HepG2 (cell line): ENCODE measurements at regions not wholly inside any gene's neighbourhood (a gene's known extent, or its start where the extent isn't known, plus 50 kb on each side); places are given as distances from the start of the nearest gene placed in this dataset.

Source experiments
- BCL6 ChIP-seq: IDR thresholded peaks from 2 replicates; pipeline ENCODE4 v1.6.1; 2016; ENCODE audit warnings: missing genetic modification reagents, missing compliant biosample characterization
- MEIS1 ChIP-seq: sonication (generic); formaldehyde crosslinking; IDR thresholded peaks from 2 replicates; pipeline ENCODE4 v1.9.0; 2021; ENCODE audit warnings: mild to moderate bottlenecking, missing genetic modification reagents, moderate library complexity, borderline replicate concordance
- NFE2L1 ChIP-seq: sonication (generic); formaldehyde crosslinking; IDR thresholded peaks from 2 replicates; pipeline ENCODE4 v1.4.0; 2020; ENCODE audit warnings: missing genetic modification reagents, mild to moderate bottlenecking, borderline replicate concordance
- PCBP2 ChIP-seq: fragments of 200-400 bp; formaldehyde crosslinking; optimal IDR thresholded peaks from 2 replicates; pipeline ENCODE3; 2018; ENCODE audit warnings: low read length, low read depth; ENCODE audit not compliant: poor library complexity, severe bottlenecking
- SP1 ChIP-seq, 2 experiments: fragments of 450-650 bp in 1 of 2; sonication (generic) in 1 of 2; formaldehyde crosslinking in 1 of 2; IDR thresholded peaks; 2 replicates each; pipeline versions ENCODE4 v1.4.0 to v1.6.1; 2016 to 2020; ENCODE audit warnings: missing genetic modification reagents in 1 of 2
- ZBTB33 ChIP-seq: sonication (generic); formaldehyde crosslinking; IDR thresholded peaks from 2 replicates; pipeline ENCODE4 v1.4.0; 2020; ENCODE audit warnings: missing genetic modification reagents
- ZNF160 ChIP-seq: sonication (generic); formaldehyde crosslinking; IDR thresholded peaks from 2 replicates; pipeline ENCODE4 v1.8.0; 2022; ENCODE audit warnings: mild to moderate bottlenecking, inconsistent platforms, missing genetic modification reagents
- TF ChIP-seq, protein P1 (sequence below): sonication (generic); formaldehyde crosslinking; IDR thresholded peaks from 2 replicates; pipeline ENCODE4 v1.5.0; 2020; ENCODE audit warnings: mild to moderate bottlenecking, missing genetic modification reagents
- TF ChIP-seq, protein P2 (sequence below): sonication (generic); formaldehyde crosslinking; IDR thresholded peaks from 2 replicates; pipeline ENCODE4 v1.5.0; 2020; ENCODE audit warnings: mild to moderate bottlenecking, missing genetic modification reagents, moderate library complexity

- no peak for TF ChIP-seq NFE2L1 (CRISPR knock-in tag)
- no peak for TF ChIP-seq SP1 (IDR thresholded peaks at IDR 0.05)
- TF ChIP-seq SP1 (CRISPR knock-in tag; IDR thresholded peaks at IDR 0.05) = no peak
- TF ChIP-seq MEIS1 (CRISPR knock-in tag) = no peak
- no peak for TF ChIP-seq ZBTB33 (CRISPR knock-in tag)
- TF ChIP-seq, protein P1, sequence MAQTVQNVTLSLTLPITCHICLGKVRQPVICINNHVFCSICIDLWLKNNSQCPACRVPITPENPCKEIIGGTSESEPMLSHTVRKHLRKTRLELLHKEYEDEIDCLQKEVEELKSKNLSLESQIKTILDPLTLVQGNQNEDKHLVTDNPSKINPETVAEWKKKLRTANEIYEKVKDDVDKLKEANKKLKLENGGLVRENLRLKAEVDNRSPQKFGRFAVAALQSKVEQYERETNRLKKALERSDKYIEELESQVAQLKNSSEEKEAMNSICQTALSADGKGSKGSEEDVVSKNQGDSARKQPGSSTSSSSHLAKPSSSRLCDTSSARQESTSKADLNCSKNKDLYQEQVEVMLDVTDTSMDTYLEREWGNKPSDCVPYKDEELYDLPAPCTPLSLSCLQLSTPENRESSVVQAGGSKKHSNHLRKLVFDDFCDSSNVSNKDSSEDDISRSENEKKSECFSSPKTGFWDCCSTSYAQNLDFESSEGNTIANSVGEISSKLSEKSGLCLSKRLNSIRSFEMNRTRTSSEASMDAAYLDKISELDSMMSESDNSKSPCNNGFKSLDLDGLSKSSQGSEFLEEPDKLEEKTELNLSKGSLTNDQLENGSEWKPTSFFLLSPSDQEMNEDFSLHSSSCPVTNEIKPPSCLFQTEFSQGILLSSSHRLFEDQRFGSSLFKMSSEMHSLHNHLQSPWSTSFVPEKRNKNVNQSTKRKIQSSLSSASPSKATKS (CRISPR knock-in tag) = no peak
- TF ChIP-seq PCBP2 = no peak
- TF ChIP-seq, protein P2, sequence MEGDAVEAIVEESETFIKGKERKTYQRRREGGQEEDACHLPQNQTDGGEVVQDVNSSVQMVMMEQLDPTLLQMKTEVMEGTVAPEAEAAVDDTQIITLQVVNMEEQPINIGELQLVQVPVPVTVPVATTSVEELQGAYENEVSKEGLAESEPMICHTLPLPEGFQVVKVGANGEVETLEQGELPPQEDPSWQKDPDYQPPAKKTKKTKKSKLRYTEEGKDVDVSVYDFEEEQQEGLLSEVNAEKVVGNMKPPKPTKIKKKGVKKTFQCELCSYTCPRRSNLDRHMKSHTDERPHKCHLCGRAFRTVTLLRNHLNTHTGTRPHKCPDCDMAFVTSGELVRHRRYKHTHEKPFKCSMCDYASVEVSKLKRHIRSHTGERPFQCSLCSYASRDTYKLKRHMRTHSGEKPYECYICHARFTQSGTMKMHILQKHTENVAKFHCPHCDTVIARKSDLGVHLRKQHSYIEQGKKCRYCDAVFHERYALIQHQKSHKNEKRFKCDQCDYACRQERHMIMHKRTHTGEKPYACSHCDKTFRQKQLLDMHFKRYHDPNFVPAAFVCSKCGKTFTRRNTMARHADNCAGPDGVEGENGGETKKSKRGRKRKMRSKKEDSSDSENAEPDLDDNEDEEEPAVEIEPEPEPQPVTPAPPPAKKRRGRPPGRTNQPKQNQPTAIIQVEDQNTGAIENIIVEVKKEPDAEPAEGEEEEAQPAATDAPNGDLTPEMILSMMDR = no peak
- TF ChIP-seq ZNF160 = no peak
- no peak for TF ChIP-seq BCL6 (CRISPR knock-in tag)
These were observed 186.7 kb upstream of the ETAA1 start for GRCh38 chr2:67210430-67210829.
